GM10248 (cell line): ENCODE measurements at regions not wholly inside any gene's neighbourhood (a gene's known extent, or its start where the extent isn't known, plus 50 kb on each side); places are given as distances from the start of the nearest gene placed in this dataset.
A peak's percentile ranks its signal among the peaks of the same experiment; 100 is the strongest.

ENCODE experiments used
- CTCF ChIA-PET: fragments of 300-600 bp; sonication (Branson Sonifier 250); formaldehyde crosslinking; extraction: SDS; loops from one replicate; lab custom pipeline; 2021; ENCODE audit warnings: antibody characterized with exemption; lab: Yijun Ruan, JAX
- POLR2A ChIA-PET: fragments of 350-650 bp; sonication (Branson Sonifier 250); formaldehyde crosslinking; extraction: SDS; loops from one replicate; lab custom pipeline; 2020; ENCODE audit warnings: antibody characterized with exemption; lab: Yijun Ruan, JAX
- DNase-seq: peaks from one replicate; pipeline ENCODE4 v3.0.0; 2012; ENCODE audit errors: extremely low spot score
- TF ChIP-seq, protein P1 (sequence below): IDR thresholded peaks from 2 replicates; pipeline ENCODE4 v1.5.1; 2012; ENCODE audit warnings: mild to moderate bottlenecking, low read depth; ENCODE audit errors: extremely low read depth, missing control alignments, control extremely low read depth

DNA sequence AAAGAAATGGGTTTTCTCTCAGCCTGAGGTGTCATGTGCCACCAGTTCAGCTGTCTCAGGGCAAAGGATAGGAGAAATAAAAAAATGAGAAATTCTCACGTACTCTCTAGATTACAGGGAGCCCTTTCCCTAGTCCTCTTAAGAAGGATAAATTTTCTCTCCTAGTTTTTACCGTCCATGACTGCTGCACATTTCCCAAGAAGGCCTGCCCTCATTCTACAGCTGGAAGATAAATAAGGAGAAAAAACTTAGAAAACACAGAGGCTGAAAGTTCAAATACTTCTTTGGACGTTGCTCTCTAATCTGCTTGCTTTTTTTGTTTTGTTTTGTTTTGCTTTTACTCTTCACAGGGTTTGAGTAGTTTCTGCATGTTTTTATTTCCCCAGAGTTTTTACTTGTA is 211.9 kb downstream of the DCAF12L2 start:
- TF ChIP-seq, protein P1, sequence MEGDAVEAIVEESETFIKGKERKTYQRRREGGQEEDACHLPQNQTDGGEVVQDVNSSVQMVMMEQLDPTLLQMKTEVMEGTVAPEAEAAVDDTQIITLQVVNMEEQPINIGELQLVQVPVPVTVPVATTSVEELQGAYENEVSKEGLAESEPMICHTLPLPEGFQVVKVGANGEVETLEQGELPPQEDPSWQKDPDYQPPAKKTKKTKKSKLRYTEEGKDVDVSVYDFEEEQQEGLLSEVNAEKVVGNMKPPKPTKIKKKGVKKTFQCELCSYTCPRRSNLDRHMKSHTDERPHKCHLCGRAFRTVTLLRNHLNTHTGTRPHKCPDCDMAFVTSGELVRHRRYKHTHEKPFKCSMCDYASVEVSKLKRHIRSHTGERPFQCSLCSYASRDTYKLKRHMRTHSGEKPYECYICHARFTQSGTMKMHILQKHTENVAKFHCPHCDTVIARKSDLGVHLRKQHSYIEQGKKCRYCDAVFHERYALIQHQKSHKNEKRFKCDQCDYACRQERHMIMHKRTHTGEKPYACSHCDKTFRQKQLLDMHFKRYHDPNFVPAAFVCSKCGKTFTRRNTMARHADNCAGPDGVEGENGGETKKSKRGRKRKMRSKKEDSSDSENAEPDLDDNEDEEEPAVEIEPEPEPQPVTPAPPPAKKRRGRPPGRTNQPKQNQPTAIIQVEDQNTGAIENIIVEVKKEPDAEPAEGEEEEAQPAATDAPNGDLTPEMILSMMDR = no peak
- ChIA-PET CTCF (no interaction called here), POLR2A (no interaction called here)
- DNase-seq = no peak

DNA sequence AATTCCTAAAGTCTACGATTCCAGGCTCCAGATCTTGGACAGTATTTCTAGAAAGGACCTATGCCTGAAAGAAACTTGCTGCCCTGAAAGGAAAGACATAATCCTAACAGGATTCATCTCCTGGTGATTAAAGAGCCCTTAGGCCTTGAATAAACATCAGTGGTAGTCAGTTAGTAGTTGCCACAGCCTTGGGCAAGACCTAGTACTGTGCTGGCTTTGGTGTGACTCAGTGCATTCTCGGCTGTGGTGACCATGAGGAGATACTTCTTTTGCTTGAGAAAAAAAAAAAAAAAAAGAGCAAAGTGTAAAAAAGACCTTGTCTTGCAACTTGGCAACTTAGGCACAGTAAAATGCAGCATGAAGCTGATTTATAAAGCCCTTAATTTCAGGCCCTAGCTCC is 188.2 kb downstream of the DCAF12L2 start:
- TF ChIP-seq, protein P1 = no peak
- POLR2A ChIA-PET = no interaction called here
- CTCF ChIA-PET = no interaction called here
- no peak for DNase-seq

DNA sequence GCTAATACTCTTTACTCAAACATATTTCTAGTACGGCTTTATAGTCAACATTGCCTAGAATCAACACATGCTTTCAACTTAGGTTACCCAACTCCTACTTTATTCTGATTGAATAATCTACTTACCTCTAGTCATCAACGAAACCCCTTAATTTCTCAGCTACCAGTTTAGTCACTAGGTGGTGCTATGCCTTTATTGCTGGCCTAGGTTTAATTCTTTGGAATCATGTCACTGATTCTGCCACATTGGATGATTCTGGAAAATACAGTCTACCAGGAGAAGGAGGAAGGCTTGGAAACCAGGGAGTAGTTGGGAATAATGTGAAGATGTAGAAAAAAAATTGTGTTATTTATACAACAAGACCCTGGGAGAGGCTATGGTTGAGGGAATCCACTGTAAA is 167.7 kb downstream of the DCAF12L2 start:
- TF ChIP-seq, protein P1 = peak; percentile 26
- POLR2A ChIA-PET = no interaction called here
- DNase-seq = no peak
- CTCF ChIA-PET = interaction anchor here (1.5 kb wide), 1 partner anchor 16 kb away, joined by 3 read pairs; no protein-coding TSS in a partner anchor

DNA sequence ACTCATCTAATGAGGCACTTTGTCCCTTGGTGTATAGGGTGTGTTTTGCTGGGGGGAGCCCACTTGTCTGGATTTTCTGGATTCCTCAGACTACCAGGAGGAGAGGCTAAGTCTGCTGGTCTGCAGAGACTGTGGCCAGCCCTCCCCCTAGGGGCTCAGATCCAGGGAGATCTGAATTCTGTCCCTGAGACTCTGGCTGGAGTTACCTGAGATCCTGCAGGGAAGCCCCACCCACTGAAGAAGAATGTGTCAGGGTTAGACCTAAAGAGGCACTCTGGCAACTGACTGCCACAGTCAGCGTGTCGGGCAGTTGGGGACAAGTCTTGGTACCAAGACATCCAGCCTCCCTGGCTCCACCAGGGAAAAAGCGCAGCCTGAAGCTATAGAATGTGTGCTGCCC is 138.9 kb downstream of the DCAF12L2 start:
- no peak for DNase-seq
- POLR2A ChIA-PET = no interaction called here
- CTCF ChIA-PET = no interaction called here
- TF ChIP-seq, protein P1 = no peak

DNA sequence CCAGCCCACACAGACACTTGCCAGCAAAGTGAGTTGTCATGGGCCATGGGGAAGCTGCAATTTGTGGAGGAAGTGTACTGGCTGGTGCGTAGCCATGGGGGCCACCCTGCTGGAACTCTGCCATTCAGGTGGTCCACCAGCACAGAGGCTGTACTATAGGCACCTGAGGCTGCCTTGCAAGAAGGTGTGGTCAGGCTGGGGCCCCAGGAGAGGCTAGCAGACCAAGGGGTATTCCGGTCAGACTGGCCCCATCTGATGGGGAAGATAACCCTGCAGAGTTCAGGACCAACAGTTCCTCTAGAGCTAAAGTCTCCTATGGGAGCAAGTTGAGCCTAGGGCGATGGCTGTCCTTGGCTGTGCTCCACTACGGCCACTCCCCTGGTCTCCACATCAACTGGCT is 136.1 kb downstream of the DCAF12L2 start:
- ChIA-PET POLR2A (no interaction called here), CTCF (no interaction called here)
- no peak for DNase-seq
- TF ChIP-seq, protein P1 = no peak

DNA sequence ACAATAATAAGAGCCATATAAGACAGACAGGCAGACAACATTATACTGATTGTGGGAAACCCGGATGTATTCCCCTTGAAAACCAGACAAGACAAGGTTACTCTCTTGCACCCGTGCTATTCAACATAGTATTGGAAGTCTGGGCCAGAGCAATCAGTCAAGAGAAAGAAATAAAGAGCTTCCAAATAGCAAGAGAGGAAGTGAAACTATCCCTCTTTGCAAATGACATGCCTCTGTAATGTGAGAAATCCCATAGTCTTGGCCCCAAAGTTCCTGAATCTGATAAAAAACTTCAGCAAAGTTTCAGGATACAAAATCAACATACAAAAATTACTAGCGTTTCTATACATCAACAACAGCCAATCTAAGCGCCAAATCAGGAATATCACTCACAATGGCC is 102.1 kb downstream of the DCAF12L2 start:
- POLR2A ChIA-PET = no interaction called here
- DNase-seq = no peak
- CTCF ChIA-PET = no interaction called here
- TF ChIP-seq, protein P1 = no peak
